Smooth muscle cell (in vitro differentiated cells): ENCODE measurements at regions not wholly inside any gene's neighbourhood (a gene's known extent, or its start where the extent isn't known, plus 50 kb on each side); places are given as distances from the start of the nearest gene placed in this dataset.

Experiments
- DNase-seq: peaks from one replicate; lab custom pipeline; 2025; ENCODE audit not compliant: unreplicated experiment; lab: John Stamatoyannopoulos, UW
- H2AFZ ChIP-seq: fragments of 200-600 bp; sonication (generic); 2 replicates; pipeline ENCODE4 v1.6.0; 2016; ENCODE audit warnings: antibody characterized with exemption, low read depth, mild to moderate bottlenecking
- H3F3A ChIP-seq: fragments of 200-600 bp; sonication (generic); 2 replicates; pipeline ENCODE4 v1.6.0; 2017; ENCODE audit warnings: antibody characterized with exemption, low read depth
- H3K27ac ChIP-seq: fragments of 200-600 bp; sonication (generic); 2 replicates; pipeline ENCODE4 v1.5.1; 2016; ENCODE audit warnings: low read depth, mild to moderate bottlenecking
- H3K27me3 ChIP-seq: fragments of 200-600 bp; sonication (generic); 2 replicates; pipeline ENCODE4 v1.6.1; 2016; ENCODE audit warnings: low read depth, mild to moderate bottlenecking
- H3K36me3 ChIP-seq: fragments of 200-600 bp; sonication (generic); 2 replicates; pipeline ENCODE4 v1.5.1; 2016; ENCODE audit warnings: low read depth
- H3K4me1 ChIP-seq: fragments of 200-600 bp; sonication (generic); 2 replicates; pipeline ENCODE4 v1.5.1; 2016; ENCODE audit warnings: low read depth
- H3K4me2 ChIP-seq: fragments of 200-600 bp; sonication (generic); 2 replicates; pipeline ENCODE4 v1.6.0; 2016; ENCODE audit warnings: mild to moderate bottlenecking
- H3K4me3 ChIP-seq: fragments of 200-600 bp; sonication (generic); 2 replicates; pipeline ENCODE4 v1.5.1; 2016; ENCODE audit warnings: mild to moderate bottlenecking
- H3K79me2 ChIP-seq: fragments of 200-600 bp; sonication (generic); 2 replicates; pipeline ENCODE4 v1.6.0; 2016; ENCODE audit warnings: low read depth, mild to moderate bottlenecking
- H3K9ac ChIP-seq: fragments of 200-600 bp; sonication (generic); 2 replicates; pipeline ENCODE4 v1.6.0; 2016; ENCODE audit warnings: low read depth
- H3K9me3 ChIP-seq: fragments of 200-600 bp; sonication (generic); replicated peaks from 2 replicates; pipeline ENCODE4 v1.5.1; 2016; ENCODE audit warnings: low read depth
- H4K20me1 ChIP-seq: fragments of 200-600 bp; sonication (generic); 2 replicates; pipeline ENCODE4 v1.6.0; 2016; ENCODE audit warnings: low read depth
- WGBS: methylation state at CpG from one replicate; pipeline ENCODE4 v1.1.7; 2016; ENCODE audit warnings: low lambda C conversion rate; 5-methylcytosine and 5-hydroxymethylcytosine counted together
- TF ChIP-seq, protein P1 (sequence below): fragments of 200-600 bp; sonication (generic); IDR thresholded peaks from 2 replicates; pipeline ENCODE4 v1.5.1; 2017; ENCODE audit warnings: borderline replicate concordance, mild to moderate bottlenecking, antibody characterized with exemption; ENCODE audit not compliant: insufficient read depth, poor library complexity, severe bottlenecking

DNA sequence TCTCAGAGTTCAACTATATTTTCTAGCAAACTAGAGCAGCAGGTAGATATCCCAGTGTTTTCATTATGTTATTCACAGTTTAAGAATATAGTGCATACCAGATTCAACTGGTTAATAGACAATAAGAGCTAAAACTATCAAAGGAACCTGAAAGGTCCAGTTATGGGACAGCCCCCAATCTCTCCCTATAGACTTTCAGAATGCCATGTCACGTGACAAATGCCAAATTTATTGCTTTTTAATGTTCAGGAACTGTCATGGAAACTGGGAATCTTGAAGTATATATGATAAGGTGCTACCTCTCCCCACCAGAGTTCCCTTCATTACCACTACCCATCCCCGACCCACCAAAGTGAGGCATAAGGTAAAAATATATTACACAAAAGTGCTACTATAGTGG, 629.0 kb upstream of the SEMA6A start:
- H3F3A ChIP-seq = no peaks in the 10 kb centered on the region
- peaks cover 12% of the 10 kb centered on the region for H3K4me1 ChIP-seq
- H3K9ac ChIP-seq = no peak overlapping the region
- no peak overlapping the region for H3K27ac ChIP-seq
- H3K4me3 ChIP-seq = no peak overlapping the region
- H3K79me2 ChIP-seq = no peaks in the 10 kb centered on the region
- H3K27me3 ChIP-seq = no peaks in the 10 kb centered on the region
- WGBS = 98% methylated on average over 2 of the region's 2 CpGs
- no peak overlapping the region for H3K4me2 ChIP-seq
- DNase-seq = no peak
- no peaks in the 10 kb centered on the region for H3K9me3 ChIP-seq
- no peaks in the 10 kb centered on the region for H4K20me1 ChIP-seq
- H2AFZ ChIP-seq = no peak overlapping the region
- TF ChIP-seq, protein P1, sequence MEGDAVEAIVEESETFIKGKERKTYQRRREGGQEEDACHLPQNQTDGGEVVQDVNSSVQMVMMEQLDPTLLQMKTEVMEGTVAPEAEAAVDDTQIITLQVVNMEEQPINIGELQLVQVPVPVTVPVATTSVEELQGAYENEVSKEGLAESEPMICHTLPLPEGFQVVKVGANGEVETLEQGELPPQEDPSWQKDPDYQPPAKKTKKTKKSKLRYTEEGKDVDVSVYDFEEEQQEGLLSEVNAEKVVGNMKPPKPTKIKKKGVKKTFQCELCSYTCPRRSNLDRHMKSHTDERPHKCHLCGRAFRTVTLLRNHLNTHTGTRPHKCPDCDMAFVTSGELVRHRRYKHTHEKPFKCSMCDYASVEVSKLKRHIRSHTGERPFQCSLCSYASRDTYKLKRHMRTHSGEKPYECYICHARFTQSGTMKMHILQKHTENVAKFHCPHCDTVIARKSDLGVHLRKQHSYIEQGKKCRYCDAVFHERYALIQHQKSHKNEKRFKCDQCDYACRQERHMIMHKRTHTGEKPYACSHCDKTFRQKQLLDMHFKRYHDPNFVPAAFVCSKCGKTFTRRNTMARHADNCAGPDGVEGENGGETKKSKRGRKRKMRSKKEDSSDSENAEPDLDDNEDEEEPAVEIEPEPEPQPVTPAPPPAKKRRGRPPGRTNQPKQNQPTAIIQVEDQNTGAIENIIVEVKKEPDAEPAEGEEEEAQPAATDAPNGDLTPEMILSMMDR = no peak
- no peaks in the 10 kb centered on the region for H3K36me3 ChIP-seq

DNA sequence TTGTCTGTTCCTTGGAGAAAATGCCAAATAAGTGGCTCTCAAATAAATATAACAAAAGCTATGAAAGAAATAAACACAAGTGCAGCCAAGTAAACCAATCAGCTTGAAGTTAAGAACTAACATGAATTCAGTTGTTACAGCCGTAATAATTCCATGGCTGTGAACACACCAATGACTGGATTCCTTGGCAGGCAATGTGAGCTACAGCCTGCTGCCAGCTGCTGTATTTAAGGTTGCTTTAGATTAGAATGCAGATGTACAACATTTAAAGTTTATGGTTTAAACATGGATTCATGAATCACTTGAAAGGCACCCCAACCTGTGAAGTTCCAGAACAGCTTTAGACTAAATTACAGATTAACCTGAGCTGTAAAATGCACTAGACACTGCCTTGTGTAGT, 626.4 kb upstream of the SEMA6A start:
- Histone ChIP-seq H3K27me3 (no peaks in the 10 kb centered on the region), H3K4me2 (no peak overlapping the region), H4K20me1 (no peaks in the 10 kb centered on the region), H3K9me3 (no peaks in the 10 kb centered on the region), H3K4me1 (peaks cover 9% of the 10 kb centered on the region), H2AFZ (no peak overlapping the region), H3K9ac (no peak overlapping the region), H3K36me3 (no peaks in the 10 kb centered on the region), H3K79me2 (no peaks in the 10 kb centered on the region), H3K27ac (no peak overlapping the region), H3F3A (no peaks in the 10 kb centered on the region), H3K4me3 (no peak overlapping the region)
- WGBS = 55% methylated on average over 1 of the region's 1 CpG
- TF ChIP-seq, protein P1 = no peak
- no peak for DNase-seq

DNA sequence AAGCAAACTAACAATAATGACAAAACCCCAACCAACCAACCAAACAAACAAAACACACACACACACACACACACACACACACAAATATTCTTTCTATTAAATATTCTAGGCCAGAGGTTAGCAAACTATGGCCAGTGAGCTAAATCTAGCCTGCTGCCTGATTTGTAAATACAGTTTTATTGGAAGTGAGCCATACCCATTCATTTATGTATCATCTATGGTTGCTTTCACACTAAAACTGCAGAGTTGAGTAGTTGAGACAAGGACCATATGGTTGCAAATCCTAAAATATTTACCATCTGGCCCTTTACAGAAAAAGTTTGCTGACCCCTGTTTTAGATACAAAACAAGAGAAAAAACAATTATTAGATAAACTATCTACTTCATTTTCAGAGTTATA, 620.5 kb upstream of the SEMA6A start:
- TF ChIP-seq, protein P1 = no peak
- no peak overlapping the region for H3K4me2 ChIP-seq
- H3K27me3 ChIP-seq = no peaks in the 10 kb centered on the region
- no peaks in the 10 kb centered on the region for H3K4me1 ChIP-seq
- no peaks in the 10 kb centered on the region for H3K79me2 ChIP-seq
- H3K36me3 ChIP-seq = no peaks in the 10 kb centered on the region
- H3K9me3 ChIP-seq = no peaks in the 10 kb centered on the region
- no peak overlapping the region for H3K27ac ChIP-seq
- DNase-seq = no peak
- H3K9ac ChIP-seq = no peak overlapping the region
- H3F3A ChIP-seq = no peaks in the 10 kb centered on the region
- H4K20me1 ChIP-seq = no peaks in the 10 kb centered on the region
- no peak overlapping the region for H2AFZ ChIP-seq
- no peak overlapping the region for H3K4me3 ChIP-seq

DNA sequence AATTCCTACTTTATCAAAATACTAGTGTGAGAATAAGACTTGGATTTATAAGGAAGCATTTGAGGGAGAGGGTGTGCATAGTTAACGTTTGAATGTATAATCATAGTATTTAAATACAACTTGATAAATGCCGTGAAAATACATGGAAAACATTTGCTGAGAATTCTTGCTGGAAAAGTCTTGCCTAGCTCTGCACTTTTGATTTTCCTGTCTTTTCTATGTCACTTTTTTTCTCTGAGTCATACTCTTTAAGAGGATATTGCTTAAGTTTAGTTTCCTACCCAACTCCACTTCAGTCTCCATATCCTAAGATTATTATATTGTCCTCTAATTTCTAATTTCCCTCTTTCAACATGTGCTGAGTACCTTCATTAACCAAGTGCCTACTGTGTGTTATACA, 616.6 kb upstream of the SEMA6A start:
- peak overlapping the region; percentile 47 for H3K4me2 ChIP-seq
- no peaks in the 10 kb centered on the region for H3K27me3 ChIP-seq
- no peak overlapping the region for H3K4me3 ChIP-seq
- H2AFZ ChIP-seq = peak overlapping the region; percentile 71
- H3K4me1 ChIP-seq = no peaks in the 10 kb centered on the region
- 38% methylated on average over 2 of the region's 2 CpGs for WGBS
- no peak for DNase-seq
- H3K27ac ChIP-seq = no peak overlapping the region
- no peaks in the 10 kb centered on the region for H4K20me1 ChIP-seq
- no peaks in the 10 kb centered on the region for H3K79me2 ChIP-seq
- no peaks in the 10 kb centered on the region for H3K36me3 ChIP-seq
- H3K9ac ChIP-seq = no peak overlapping the region
- TF ChIP-seq, protein P1 = no peak
- H3F3A ChIP-seq = no peaks in the 10 kb centered on the region
- H3K9me3 ChIP-seq = no peaks in the 10 kb centered on the region
